GM12878 (cell line): ENCODE measurements at regions not wholly inside any gene's neighbourhood (a gene's known extent, or its start where the extent isn't known, plus 50 kb on each side); places are given as distances from the start of the nearest gene placed in this dataset.

Experiments used
- ATAC-seq: fragments of 200-7000 bp; cut with Tn5 transposase; 3 replicates; pipeline ENCODE4 v1.9.1; 2020; ENCODE audit warnings: mild to moderate bottlenecking, moderate library complexity
- BruUV-seq: library from RNA; stranded (reverse); fragments of 400-500 nt; replicated peaks from 2 replicates; lab custom pipeline; 2021; lab: Mats Ljungman, UMichigan
- CTCF ChIA-PET: fragments of 300-600 bp; sonication (Branson Sonifier 250); formaldehyde crosslinking; extraction: SDS; loops from one replicate; lab custom pipeline; 2021; ENCODE audit warnings: inconsistent platforms; lab: Yijun Ruan, JAX
- POLR2A ChIA-PET: fragments of 350-600 bp; formaldehyde crosslinking; extraction: SDS; loops from one replicate; lab custom pipeline; 2021; ENCODE audit warnings: inconsistent platforms; lab: Charles Lee
- RAD21 ChIA-PET: fragments of 300-600 bp; sonication (Branson Sonifier 250); formaldehyde crosslinking; loops from one replicate; lab custom pipeline; 2023; ENCODE audit warnings: antibody characterized with exemption; ENCODE audit not compliant: unreplicated experiment; lab: Charles Lee
- SMC1A ChIA-PET: fragments of 300-600 bp; sonication (Branson Sonifier 250); formaldehyde crosslinking; loops from one replicate; lab custom pipeline; 2023; ENCODE audit not compliant: unreplicated experiment, uncharacterized antibody; lab: Charles Lee
- DNase-seq: peaks from one replicate; pipeline ENCODE4 v3.0.0-alpha.2; 2011; ENCODE audit warnings: low read depth, low spot score
- FAIRE-seq: peaks from 3 replicates; lab custom pipeline; 2011; peaks lifted over from hg19 to GRCh38; lab: Jason Lieb, UNC
- H2AFZ ChIP-seq: 2 replicates; pipeline ENCODE4 v1.6.0; 2011; ENCODE audit warnings: low read depth, low read length, control low read depth; ENCODE audit not compliant: control insufficient read depth
- H3K27ac ChIP-seq: 2 replicates; pipeline ENCODE4 v1.5.1; 2011; ENCODE audit warnings: control low read depth; ENCODE audit not compliant: control insufficient read depth, insufficient read depth
- H3K27me3 ChIP-seq, 2 experiments: replicated peaks in 1 of 2; 2 replicates each; pipeline versions ENCODE4 v1.6.0 to v1.6.1; 2011; ENCODE audit warnings: low read length in 1 of 2; ENCODE audit not compliant: control insufficient read depth in 2 of 2, insufficient read depth in 2 of 2
- H3K36me3 ChIP-seq, 2 experiments: 2 replicates each; pipeline ENCODE4 v1.5.1; 2011; ENCODE audit warnings: low read length in 1 of 2; ENCODE audit not compliant: control insufficient read depth in 2 of 2, insufficient read depth in 2 of 2
- H3K4me1 ChIP-seq: 2 replicates; pipeline ENCODE4 v1.6.1; 2011; ENCODE audit warnings: mild to moderate bottlenecking, low read length, moderate library complexity, mixed read lengths; ENCODE audit not compliant: control insufficient read depth, insufficient read depth
- H3K4me2 ChIP-seq: 2 replicates; pipeline ENCODE4 v1.6.0; 2011; ENCODE audit warnings: control low read depth; ENCODE audit not compliant: control insufficient read depth, insufficient read depth
- H3K4me3 ChIP-seq: fragments of 200-600 bp; sonication (generic); 2 replicates; pipeline ENCODE4 v1.5.1; 2016
- H3K79me2 ChIP-seq: 2 replicates; pipeline ENCODE4 v1.6.0; 2011; ENCODE audit warnings: low read length; ENCODE audit not compliant: control insufficient read depth, insufficient read depth
- H3K9ac ChIP-seq: 2 replicates; pipeline ENCODE4 v1.8.0; 2011; ENCODE audit warnings: low read length, control low read depth, mixed read lengths; ENCODE audit not compliant: control insufficient read depth, insufficient read depth
- H3K9me3 ChIP-seq: replicated peaks from 3 replicates; pipeline ENCODE4 v1.5.1; 2011; ENCODE audit warnings: mild to moderate bottlenecking, low read length; ENCODE audit not compliant: control insufficient read depth, insufficient read depth
- H4K20me1 ChIP-seq: 2 replicates; pipeline ENCODE4 v1.6.0; 2011; ENCODE audit not compliant: control insufficient read depth, insufficient read depth
- CHD2 ChIP-seq: IDR thresholded peaks from 2 replicates; pipeline ENCODE4 v1.6.1; 2011; ENCODE audit warnings: low read depth, low read length, improper control_type of control experiment, borderline replicate concordance
- ETV6 ChIP-seq, 2 experiments: fragments of 450-650 bp in 1 of 2; IDR thresholded peaks in 1 of 2; conservative IDR thresholded peaks in 1 of 2; 2 replicates each; pipeline ENCODE4 v1.6.1; 2014; ENCODE audit warnings: antibody characterized with exemption in 1 of 2, borderline replicate concordance in 1 of 2, low read depth in 1 of 2, mild to moderate bottlenecking in 1 of 2, moderate library complexity in 1 of 2
- EZH2 ChIP-seq: IDR thresholded peaks from 2 replicates; pipeline ENCODE4 v1.6.1; 2012; ENCODE audit warnings: low read depth, mild to moderate bottlenecking, control low read depth, inconsistent platforms, low read length, borderline replicate concordance; ENCODE audit not compliant: control insufficient read depth
- HCFC1 ChIP-seq: fragments of 150-350 bp; IDR thresholded peaks from 2 replicates; pipeline ENCODE4 v1.6.1; 2014; ENCODE audit warnings: low read length
- HDAC2 ChIP-seq: fragments of 200-600 bp; sonication (generic); IDR thresholded peaks from 2 replicates; pipeline ENCODE4 v1.6.1; 2017
- IRF4 ChIP-seq: IDR thresholded peaks from 2 replicates; pipeline ENCODE4 v1.6.1; 2011; ENCODE audit warnings: low read depth, low read length
- MYB ChIP-seq: fragments of 150-350 bp; IDR thresholded peaks from 2 replicates; pipeline ENCODE4 v1.6.1; 2014; ENCODE audit warnings: mild to moderate bottlenecking, low read depth, low read length, borderline replicate concordance
- NBN ChIP-seq: fragments of 450-650 bp; IDR thresholded peaks from 2 replicates; pipeline ENCODE4 v1.6.1; 2016
- POLR2A ChIP-seq: IDR thresholded peaks from 2 replicates; pipeline ENCODE4 v1.6.1; 2011; ENCODE audit warnings: low read depth, mild to moderate bottlenecking, low read length
- POLR2AphosphoS2 ChIP-seq: IDR thresholded peaks from 2 replicates; pipeline ENCODE4 v1.6.1; 2011; ENCODE audit warnings: low read depth, mild to moderate bottlenecking, low read length, improper control_type of control experiment, moderate library complexity
- RAD51 ChIP-seq: fragments of 450-650 bp; IDR thresholded peaks from 2 replicates; pipeline ENCODE4 v1.6.1; 2016; ENCODE audit warnings: moderate library complexity, mild to moderate bottlenecking, inconsistent platforms
- SREBF2 ChIP-seq: IDR thresholded peaks from 2 replicates; pipeline ENCODE4 v1.6.1; 2012; ENCODE audit warnings: mild to moderate bottlenecking, low read length
- SRF ChIP-seq, 2 experiments: IDR thresholded peaks; 2 replicates each; pipeline ENCODE4 v1.6.1; 2011; ENCODE audit warnings: low read depth in 2 of 2, low read length in 2 of 2, mild to moderate bottlenecking in 1 of 2, moderate library complexity in 1 of 2
- ZBED1 ChIP-seq: IDR thresholded peaks from 2 replicates; pipeline ENCODE4 v1.6.1; 2016; ENCODE audit warnings: borderline replicate concordance
- ZNF384 ChIP-seq: IDR thresholded peaks from 2 replicates; pipeline ENCODE4 v1.6.1; 2012; ENCODE audit warnings: low read depth, mild to moderate bottlenecking, low read length, improper control_type of control experiment, borderline replicate concordance
- ZZZ3 ChIP-seq: IDR thresholded peaks from 2 replicates; pipeline ENCODE4 v1.6.1; 2011; ENCODE audit warnings: low read depth; ENCODE audit not compliant: control insufficient read depth, insufficient read length
- WGBS: methylation state at CpG from one replicate; pipeline ENCODE4 v1.1.6; 2016; ENCODE audit warnings: low lambda C conversion rate; ENCODE audit not compliant: insufficient replicate concordance, insufficient coverage; ENCODE audit errors: missing lambda C conversion rate; 5-methylcytosine and 5-hydroxymethylcytosine counted together
- in situ Hi-C: fragments of 300-500 bp; cut with MboI; formaldehyde crosslinking; loops from 9 replicates; pipeline ENCODE4 v1.14.3; 2018; ENCODE audit warnings: mixed read lengths
- intact Hi-C: fragments of 100-400 bp; cut with micrococcal nuclease; formaldehyde crosslinking; loops from one replicate; pipeline ENCODE4 v1.14.2; 2022; ENCODE audit not compliant: unreplicated experiment
- TF ChIP-seq, protein P1 (sequence below): IDR thresholded peaks from 2 replicates; pipeline ENCODE4 v1.6.1; 2011; ENCODE audit warnings: borderline replicate concordance, low read depth, mild to moderate bottlenecking, moderate library complexity, low read length; ENCODE audit not compliant: insufficient read depth, poor library complexity, severe bottlenecking
- TF ChIP-seq, protein P2 (sequence below): IDR thresholded peaks from 2 replicates; pipeline ENCODE4 v1.6.1; 2011; ENCODE audit warnings: low read depth, mild to moderate bottlenecking, low read length, moderate library complexity, borderline replicate concordance; ENCODE audit errors: extremely low read depth
- TF ChIP-seq, protein P3 (sequence below): IDR thresholded peaks from 2 replicates; pipeline ENCODE4 v1.6.1; 2012; ENCODE audit warnings: mild to moderate bottlenecking, low read depth, low read length

DNA sequence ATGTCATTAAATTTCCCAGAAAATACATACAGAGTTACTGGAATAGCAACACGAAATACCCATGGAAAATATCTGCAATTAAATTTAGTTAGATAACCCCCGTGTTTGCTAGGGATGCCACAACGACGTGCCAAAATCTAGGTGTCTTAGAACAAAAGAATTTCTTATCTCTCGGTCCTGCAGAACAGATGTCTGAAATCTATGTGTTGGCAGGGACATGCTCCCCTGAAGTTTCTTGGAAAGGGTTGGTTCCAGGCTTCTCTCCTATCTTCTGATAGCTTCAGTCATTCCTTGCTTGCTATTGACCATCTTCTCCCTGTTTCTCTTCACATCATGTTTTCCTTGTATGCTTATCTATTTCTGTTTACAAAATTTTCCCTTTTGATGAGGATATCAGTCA is 1067.0 kb downstream of the CDH18 start (continued):
- TF ChIP-seq, protein P1, sequence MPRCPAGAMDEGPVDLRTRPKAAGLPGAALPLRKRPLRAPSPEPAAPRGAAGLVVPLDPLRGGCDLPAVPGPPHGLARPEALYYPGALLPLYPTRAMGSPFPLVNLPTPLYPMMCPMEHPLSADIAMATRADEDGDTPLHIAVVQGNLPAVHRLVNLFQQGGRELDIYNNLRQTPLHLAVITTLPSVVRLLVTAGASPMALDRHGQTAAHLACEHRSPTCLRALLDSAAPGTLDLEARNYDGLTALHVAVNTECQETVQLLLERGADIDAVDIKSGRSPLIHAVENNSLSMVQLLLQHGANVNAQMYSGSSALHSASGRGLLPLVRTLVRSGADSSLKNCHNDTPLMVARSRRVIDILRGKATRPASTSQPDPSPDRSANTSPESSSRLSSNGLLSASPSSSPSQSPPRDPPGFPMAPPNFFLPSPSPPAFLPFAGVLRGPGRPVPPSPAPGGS, result no peak

DNA sequence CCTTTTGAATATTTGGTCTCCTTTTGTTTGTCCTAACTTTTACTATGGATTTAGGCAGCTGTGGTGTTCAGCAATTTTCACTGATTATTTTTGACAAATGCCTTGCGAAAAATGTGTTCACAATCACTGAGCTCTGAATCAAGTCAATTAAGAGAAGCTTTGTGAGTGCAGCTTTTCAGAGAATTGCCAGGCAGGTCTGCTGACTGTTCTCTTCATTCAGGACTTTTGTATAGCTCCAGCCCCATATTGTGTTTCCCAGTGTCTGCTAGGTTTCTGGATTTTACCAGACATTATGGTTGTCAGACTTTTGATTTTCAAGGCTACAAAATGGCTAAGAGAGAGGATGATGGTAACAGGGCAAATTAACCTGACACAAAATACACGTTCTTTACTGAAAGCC is 1055.9 kb downstream of the CDH18 start:
- Histone ChIP-seq H3K9me3 (no peaks in the 10 kb centered on the region), H3K9ac (no peak overlapping the region), H2AFZ (no peak overlapping the region), H3K4me3 (no peak overlapping the region), H3K27me3 (no peaks in the 10 kb centered on the region), H3K4me1 (no peaks in the 10 kb centered on the region), H4K20me1 (no peaks in the 10 kb centered on the region), H3K36me3 (no peaks in the 10 kb centered on the region), H3K4me2 (no peak overlapping the region), H3K27ac (no peak overlapping the region), H3K79me2 (no peaks in the 10 kb centered on the region)
- in situ Hi-C loops, result no loop called here
- no TSS peak for BruUV-seq
- WGBS, result 19% methylated on average over 2 of the region's 2 CpGs
- POLR2A ChIA-PET, result no interaction called here
- DNase-seq (no peak), ATAC-seq (no peak), FAIRE-seq (no peak)
- CTCF ChIA-PET, result no interaction called here
- SMC1A ChIA-PET, result interaction anchor here (0.6 to 1.3 kb wide), 2 partner anchors 20 to 25 kb away, joined by 3 to 4 read pairs; no protein-coding TSS in a partner anchor
- no peak for TF ChIP-seq MYB
- TF ChIP-seq, protein P2, sequence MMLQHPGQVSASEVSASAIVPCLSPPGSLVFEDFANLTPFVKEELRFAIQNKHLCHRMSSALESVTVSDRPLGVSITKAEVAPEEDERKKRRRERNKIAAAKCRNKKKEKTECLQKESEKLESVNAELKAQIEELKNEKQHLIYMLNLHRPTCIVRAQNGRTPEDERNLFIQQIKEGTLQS, result no peak
- TF ChIP-seq HDAC2, result no peak
- TF ChIP-seq EZH2, result no peak
- TF ChIP-seq HCFC1, result no peak
- no peak for TF ChIP-seq CHD2
- TF ChIP-seq RAD51, result no peak
- TF ChIP-seq ZZZ3, result no peak
- TF ChIP-seq ZBED1, result no peak
- no peak for TF ChIP-seq POLR2AphosphoS2
- TF ChIP-seq SREBF2, result no peak
- TF ChIP-seq, protein P3, sequence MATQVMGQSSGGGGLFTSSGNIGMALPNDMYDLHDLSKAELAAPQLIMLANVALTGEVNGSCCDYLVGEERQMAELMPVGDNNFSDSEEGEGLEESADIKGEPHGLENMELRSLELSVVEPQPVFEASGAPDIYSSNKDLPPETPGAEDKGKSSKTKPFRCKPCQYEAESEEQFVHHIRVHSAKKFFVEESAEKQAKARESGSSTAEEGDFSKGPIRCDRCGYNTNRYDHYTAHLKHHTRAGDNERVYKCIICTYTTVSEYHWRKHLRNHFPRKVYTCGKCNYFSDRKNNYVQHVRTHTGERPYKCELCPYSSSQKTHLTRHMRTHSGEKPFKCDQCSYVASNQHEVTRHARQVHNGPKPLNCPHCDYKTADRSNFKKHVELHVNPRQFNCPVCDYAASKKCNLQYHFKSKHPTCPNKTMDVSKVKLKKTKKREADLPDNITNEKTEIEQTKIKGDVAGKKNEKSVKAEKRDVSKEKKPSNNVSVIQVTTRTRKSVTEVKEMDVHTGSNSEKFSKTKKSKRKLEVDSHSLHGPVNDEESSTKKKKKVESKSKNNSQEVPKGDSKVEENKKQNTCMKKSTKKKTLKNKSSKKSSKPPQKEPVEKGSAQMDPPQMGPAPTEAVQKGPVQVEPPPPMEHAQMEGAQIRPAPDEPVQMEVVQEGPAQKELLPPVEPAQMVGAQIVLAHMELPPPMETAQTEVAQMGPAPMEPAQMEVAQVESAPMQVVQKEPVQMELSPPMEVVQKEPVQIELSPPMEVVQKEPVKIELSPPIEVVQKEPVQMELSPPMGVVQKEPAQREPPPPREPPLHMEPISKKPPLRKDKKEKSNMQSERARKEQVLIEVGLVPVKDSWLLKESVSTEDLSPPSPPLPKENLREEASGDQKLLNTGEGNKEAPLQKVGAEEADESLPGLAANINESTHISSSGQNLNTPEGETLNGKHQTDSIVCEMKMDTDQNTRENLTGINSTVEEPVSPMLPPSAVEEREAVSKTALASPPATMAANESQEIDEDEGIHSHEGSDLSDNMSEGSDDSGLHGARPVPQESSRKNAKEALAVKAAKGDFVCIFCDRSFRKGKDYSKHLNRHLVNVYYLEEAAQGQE, result no peak
- no peak for TF ChIP-seq POLR2A
- no peak for TF ChIP-seq SRF (IDR thresholded peaks at IDR 0.05; ENCODE audit: low read depth in 2 of 2, low read length in 2 of 2)
- TF ChIP-seq ETV6 (conservative IDR thresholded peaks at IDR 0.05 in 1 of 2, IDR thresholded peaks at IDR 0.05 in 1 of 2; ENCODE audit: borderline replicate concordance in 1 of 2, low read depth in 1 of 2), result no peak
- no peak for TF ChIP-seq IRF4
- no peak for TF ChIP-seq ZNF384
- no peak for TF ChIP-seq NBN
- intact Hi-C loops, result no loop called here
- RAD21 ChIA-PET, result no interaction called here
